ENCODE measurements at regions not wholly inside any gene's neighbourhood (a gene's known extent, or its start where the extent isn't known, plus 50 kb on each side); places are given as distances from the start of the nearest gene placed in this dataset.

- DNase-seq = no peak
Measured at GRCh38 chr3:124174910-124175874, 183.3 kb upstream of the ROPN1 start.

- peak in 3 of 56 donors; percentile 2 to 26 (median 16) for DNase-seq
Measured at GRCh38 chr3:124177071-124177470, 185.1 kb upstream of the ROPN1 start.

- no peak for DNase-seq
Measured at GRCh38 chr3:124178531-124178930, 186.6 kb upstream of the ROPN1 start.

- no peak for DNase-seq
Measured at GRCh38 chr3:124200407-124200806, 208.5 kb upstream of the ROPN1 start.

- peak in 1 of 56 donors; percentile 4 for DNase-seq
Measured at GRCh38 chr3:124201226-124201625, 209.3 kb upstream of the ROPN1 start.

GRCh38 chr3:124201786-124202185 lies 209.9 kb upstream of the ROPN1 start:
- no peak for DNase-seq

- DNase-seq = peak in 26 of 56 donors; percentile 2 to 43 (median 14)
Measured at GRCh38 chr3:124202754-124203153, 210.8 kb upstream of the ROPN1 start.

- DNase-seq = no peak
Measured at GRCh38 chr3:124203292-124203691, 211.4 kb upstream of the ROPN1 start.

- no peak for DNase-seq
Measured at GRCh38 chr3:124206225-124207055, 214.5 kb upstream of the ROPN1 start.

GRCh38 chr3:124207077-124207476 lies 215.2 kb upstream of the ROPN1 start:
- no peak for DNase-seq

- no peak for DNase-seq
Measured at GRCh38 chr3:124207873-124208485, 216.1 kb upstream of the ROPN1 start.

GRCh38 chr3:124209426-124209825 lies 217.5 kb upstream of the ROPN1 start:
- DNase-seq = no peak

GRCh38 chr3:124210899-124211298 lies 219.0 kb upstream of the ROPN1 start:
- DNase-seq = no peak

GRCh38 chr3:124213641-124214040 lies 221.7 kb upstream of the ROPN1 start:
- DNase-seq = no peak

- DNase-seq = peak in 3 of 56 donors; percentile 5 to 21 (median 6)
Measured at GRCh38 chr3:124217542-124217941, 225.6 kb upstream of the ROPN1 start.

GRCh38 chr3:124221422-124221821 lies 229.5 kb upstream of the ROPN1 start:
- DNase-seq = no peak

GRCh38 chr3:124223853-124224252 lies 231.9 kb upstream of the ROPN1 start:
- no peak for DNase-seq

GRCh38 chr3:124227150-124227630 lies 235.3 kb upstream of the ROPN1 start:
- no peak for DNase-seq

GRCh38 chr3:124229420-124229819 lies 237.5 kb upstream of the ROPN1 start:
- DNase-seq = peak in 11 of 56 donors; percentile 3 to 41 (median 11)

GRCh38 chr3:124229836-124230235 lies 237.9 kb upstream of the ROPN1 start:
- no peak for DNase-seq

- DNase-seq = no peak
Measured at GRCh38 chr3:124230432-124230831, 238.5 kb upstream of the ROPN1 start.

Measured in amygdala (tissue), 56 donors.